OCI-LY7 (cell line): ENCODE measurements at regions not wholly inside any gene's neighbourhood (a gene's known extent, or its start where the extent isn't known, plus 50 kb on each side); places are given as distances from the start of the nearest gene placed in this dataset.

ENCODE experiments used
- BruUV-seq: library from RNA; stranded (reverse); fragments of 400-500 nt; replicated peaks from 2 replicates; lab custom pipeline; 2021; lab: Mats Ljungman, UMichigan
- CTCF ChIA-PET: fragments of 300-600 bp; sonication (Branson Sonifier 250); formaldehyde crosslinking; loops from one replicate; lab custom pipeline; 2022; ENCODE audit warnings: antibody characterized with exemption; ENCODE audit not compliant: unreplicated experiment; lab: Charles Lee
- POLR2A ChIA-PET: fragments of 300-600 bp; sonication (Branson Sonifier 250); formaldehyde crosslinking; loops from one replicate; lab custom pipeline; 2022; ENCODE audit warnings: antibody characterized with exemption; lab: Charles Lee
- DNase-seq: peaks from one replicate; pipeline ENCODE4 v3.0.0-alpha.2; 2015; ENCODE audit warnings: low spot score
- H2AFZ ChIP-seq: fragments of 200-600 bp; sonication (generic), shearing (Covaris generic); 2 replicates; pipeline ENCODE4 v1.6.1; 2014; ENCODE audit warnings: mild to moderate bottlenecking, antibody characterized with exemption, low read length, moderate library complexity
- H3K27ac ChIP-seq: fragments of 200-600 bp; sonication (generic); 2 replicates; pipeline ENCODE4 v1.5.1; 2014; ENCODE audit warnings: mixed run types, low read depth, mild to moderate bottlenecking, moderate library complexity, low read length, inconsistent platforms; ENCODE audit not compliant: poor library complexity, severe bottlenecking
- H3K36me3 ChIP-seq: fragments of 200-600 bp; sonication (generic); 2 replicates; pipeline ENCODE4 v1.6.1; 2014; ENCODE audit warnings: mild to moderate bottlenecking, antibody characterized with exemption, low read length, moderate library complexity, mixed read lengths; ENCODE audit not compliant: insufficient read depth
- H3K4me1 ChIP-seq: fragments of 200-600 bp; sonication (generic); 2 replicates; pipeline ENCODE4 v1.5.1; 2014; ENCODE audit warnings: mild to moderate bottlenecking, low read length; ENCODE audit not compliant: insufficient read depth, poor library complexity, severe bottlenecking
- H3K4me2 ChIP-seq: fragments of 200-600 bp; sonication (generic); 2 replicates; pipeline ENCODE4 v1.6.1; 2014; ENCODE audit warnings: mild to moderate bottlenecking, low read length
- H3K4me3 ChIP-seq: fragments of 200-600 bp; sonication (generic); 2 replicates; pipeline ENCODE4 v1.5.1; 2014; ENCODE audit warnings: mild to moderate bottlenecking, low read depth, low read length; ENCODE audit not compliant: poor library complexity, severe bottlenecking
- H3K79me2 ChIP-seq: fragments of 200-600 bp; sonication (generic); 2 replicates; pipeline ENCODE4 v1.6.1; 2016; ENCODE audit warnings: low read depth, mild to moderate bottlenecking, low read length, moderate library complexity, mixed read lengths; ENCODE audit not compliant: insufficient read depth
- H3K9me2 ChIP-seq: fragments of 200-600 bp; sonication (generic); 2 replicates; pipeline ENCODE4 v1.6.1; 2016; ENCODE audit warnings: mild to moderate bottlenecking, low read length, mixed read lengths; ENCODE audit not compliant: insufficient read depth
- H3K9me3 ChIP-seq: fragments of 200-600 bp; sonication (generic); 2 replicates; pipeline ENCODE4 v1.6.1; 2014; ENCODE audit warnings: mild to moderate bottlenecking, mixed run types, low read length, mixed read lengths
- H4K20me1 ChIP-seq: fragments of 200-600 bp; sonication (generic); 2 replicates; pipeline ENCODE4 v1.6.1; 2014; ENCODE audit warnings: mild to moderate bottlenecking, antibody characterized with exemption, low read length, moderate library complexity, mixed read lengths; ENCODE audit not compliant: insufficient read depth
- CTCF ChIP-seq: fragments of 200-600 bp; sonication (generic); conservative IDR thresholded peaks from 2 replicates; pipeline ENCODE4 v1.5.1; 2014; ENCODE audit warnings: mild to moderate bottlenecking, antibody characterized with exemption, low read length, moderate library complexity, mixed read lengths
- EZH2phosphoT487 ChIP-seq: fragments of 200-600 bp; sonication (generic); IDR thresholded peaks from 2 replicates; pipeline ENCODE4 v1.6.1; 2018; ENCODE audit warnings: low read depth, borderline replicate concordance, mild to moderate bottlenecking, mixed run types, antibody characterized with exemption, low read length, moderate library complexity, mixed read lengths
- intact Hi-C: fragments of 100-400 bp; cut with micrococcal nuclease; formaldehyde crosslinking; loops from one replicate; pipeline ENCODE4 v1.10.0; 2022; ENCODE audit not compliant: unreplicated experiment

GRCh38 chr1:224816062-224816461 is 113.4 kb upstream of the DNAH14 start:
- ChIA-PET POLR2A (no interaction called here), CTCF (no interaction called here)
- no peak overlapping the region for H3K27ac ChIP-seq
- no TSS peak for BruUV-seq
- no peak overlapping the region for H3K4me3 ChIP-seq
- no peaks in the 10 kb centered on the region for H3K9me2 ChIP-seq
- 0 out of 2 replicates have a peak, but pooled peaks cover 6% of the 10 kb centered on the region for H3K9me3 ChIP-seq
- H3K36me3 ChIP-seq = no peaks in the 10 kb centered on the region
- no peak overlapping the region for H2AFZ ChIP-seq
- no peaks in the 10 kb centered on the region for H3K4me1 ChIP-seq
- DNase-seq = no peak
- no peaks in the 10 kb centered on the region for H3K79me2 ChIP-seq
- TF ChIP-seq CTCF (no peak), EZH2phosphoT487 (no peak)
- intact Hi-C loops = no loop called here
- no peaks in the 10 kb centered on the region for H4K20me1 ChIP-seq
- no peak overlapping the region for H3K4me2 ChIP-seq

- intact Hi-C loops = no loop called here
- ChIA-PET POLR2A (interaction anchor here (0.6 kb wide), 1 partner anchor 166 kb away, joined by 3 read pairs; no protein-coding TSS in a partner anchor), CTCF (no interaction called here)
Measured at GRCh38 chr1:224817382-224817781, 112.1 kb upstream of the DNAH14 start.

More at GRCh38 chr1:224817382-224817781, 112.1 kb upstream of the DNAH14 start:
- H3K4me3 ChIP-seq = no peak overlapping the region
- no peak for DNase-seq
- H4K20me1 ChIP-seq = no peaks in the 10 kb centered on the region
- H3K36me3 ChIP-seq = no peaks in the 10 kb centered on the region
- H3K9me2 ChIP-seq = no peaks in the 10 kb centered on the region
- H3K4me1 ChIP-seq = no peaks in the 10 kb centered on the region
- H3K9me3 ChIP-seq = 0 out of 2 replicates have a peak, but pooled peaks cover 6% of the 10 kb centered on the region
- no TSS peak for BruUV-seq
- H3K27ac ChIP-seq = no peak overlapping the region
- no peaks in the 10 kb centered on the region for H3K79me2 ChIP-seq
- no peak for TF ChIP-seq CTCF
- TF ChIP-seq EZH2phosphoT487 = no peak
- H2AFZ ChIP-seq = no peak overlapping the region
- no peak overlapping the region for H3K4me2 ChIP-seq
